ENCODE measurements at regions not wholly inside any gene's neighbourhood (a gene's known extent, or its start where the extent isn't known, plus 50 kb on each side); places are given as distances from the start of the nearest gene placed in this dataset.

GRCh38 chr2:160828076-160828475 lies 332.2 kb upstream of the TANK start:
- TF ChIP-seq CTCF (IDR thresholded peaks at IDR 0.05), result no peak
- TF ChIP-seq EP300 (IDR thresholded peaks at IDR 0.05), result no peak
